ENCODE measurements at regions not wholly inside any gene's neighbourhood (a gene's known extent, or its start where the extent isn't known, plus 50 kb on each side); places are given as distances from the start of the nearest gene placed in this dataset.

- POLR2A ChIA-PET = no interaction called here
- CTCF ChIA-PET = interaction anchor here (1.0 kb wide), 1 partner anchor 36 kb away, joined by 7 read pairs; no protein-coding TSS in a partner anchor
These were observed 86.1 kb upstream of the DOCK9 start for GRCh38 chr13:99063952-99064351.

GRCh38 chr13:99064624-99065234 lies 86.9 kb upstream of the DOCK9 start:
- no peak for DNase-seq (ENCODE audit: extremely low spot score)
- no peak for TF ChIP-seq CTCF (IDR thresholded peaks at IDR 0.05; ENCODE audit: control extremely low read depth, extremely low read depth, low read depth, missing control alignments)
- ChIA-PET CTCF (interaction anchor here (1.0 to 1.3 kb wide), 2 partner anchors 20 to 37 kb away, joined by 3 to 7 read pairs; no protein-coding TSS in a partner anchor), POLR2A (no interaction called here)

More at GRCh38 chr13:99063952-99064351, 86.1 kb upstream of the DOCK9 start:
- no peak for TF ChIP-seq CTCF (IDR thresholded peaks at IDR 0.05; ENCODE audit: control extremely low read depth, extremely low read depth, low read depth, missing control alignments)
- peak; percentile 26 for DNase-seq (ENCODE audit: extremely low spot score)

GRCh38 chr13:99065235-99066015 lies 87.6 kb upstream of the DOCK9 start:
- POLR2A ChIA-PET = no interaction called here
- CTCF ChIA-PET = interaction anchor here (1.3 kb wide), 1 partner anchor 21 kb away, joined by 3 read pairs; no protein-coding TSS in a partner anchor
- no peak for DNase-seq (ENCODE audit: extremely low spot score)
- no peak for TF ChIP-seq CTCF (IDR thresholded peaks at IDR 0.05; ENCODE audit: control extremely low read depth, extremely low read depth, low read depth, missing control alignments)

- no peak for TF ChIP-seq CTCF (IDR thresholded peaks at IDR 0.05; ENCODE audit: control extremely low read depth, extremely low read depth, low read depth, missing control alignments)
- ChIA-PET POLR2A (no interaction called here), CTCF (interaction anchor here (1.2 to 2.0 kb wide), 3 partner anchors 19 to 22 kb away, joined by 3 to 5 read pairs (median 3); no protein-coding TSS in a partner anchor)
- no peak for DNase-seq (ENCODE audit: extremely low spot score)
These were observed 88.4 kb upstream of the DOCK9 start for GRCh38 chr13:99066219-99066618.

GRCh38 chr13:99067159-99067985 lies 89.5 kb upstream of the DOCK9 start:
- CTCF ChIA-PET = interaction anchor here (1.2 to 2.0 kb wide), 2 partner anchors 21 kb away, joined by 3 to 5 read pairs; no protein-coding TSS in a partner anchor
- POLR2A ChIA-PET = interaction anchor here (0.6 kb wide), 1 partner anchor 1521 kb away, joined by 3 read pairs; no protein-coding TSS in a partner anchor
- TF ChIP-seq CTCF (IDR thresholded peaks at IDR 0.05; ENCODE audit: control extremely low read depth, extremely low read depth, low read depth, missing control alignments) = no peak
- DNase-seq (ENCODE audit: extremely low spot score) = no peak

GRCh38 chr13:99071211-99071610 lies 93.3 kb upstream of the DOCK9 start:
- POLR2A ChIA-PET = no interaction called here

More at GRCh38 chr13:99071211-99071610, 93.3 kb upstream of the DOCK9 start:
- no peak for TF ChIP-seq CTCF (IDR thresholded peaks at IDR 0.05; ENCODE audit: control extremely low read depth, extremely low read depth, low read depth, missing control alignments)
- no peak for DNase-seq (ENCODE audit: extremely low spot score)
- CTCF ChIA-PET = no interaction called here
